Stimulated activated CD4-positive, alpha-beta T cell treated with anti-CD3 and anti-CD28 coated beads, Interleukin-4, amount 100 ng/mL, for 1 hour (primary cell): ENCODE measurements at regions not wholly inside any gene's neighbourhood (a gene's known extent, or its start where the extent isn't known, plus 50 kb on each side); places are given as distances from the start of the nearest gene placed in this dataset.

ENCODE experiments used
- DNase-seq: peaks from one replicate; pipeline ENCODE4 v3.0.0-alpha.2; 2020

DNA sequence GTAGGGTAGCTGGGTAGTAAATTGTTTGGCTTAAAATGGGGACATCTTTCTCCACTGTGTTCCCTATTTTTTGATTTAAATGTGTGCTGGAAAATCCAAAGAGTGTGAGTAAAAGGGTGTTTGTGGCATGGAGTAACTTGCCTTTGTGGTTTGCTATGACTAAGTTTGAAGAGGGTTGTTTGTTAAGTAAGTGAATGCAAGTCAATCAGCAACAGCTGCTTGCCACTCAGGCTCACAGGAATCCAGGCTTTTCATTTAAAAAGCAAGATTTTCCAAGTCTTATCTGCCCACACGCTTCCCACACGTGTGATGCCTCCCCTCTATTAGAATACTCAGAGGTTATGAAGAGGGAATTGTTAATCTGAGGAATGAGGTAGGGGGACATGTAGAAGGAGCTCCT lies 847.7 kb upstream of the RBFOX1 start:
- DNase-seq, result no peak

DNA sequence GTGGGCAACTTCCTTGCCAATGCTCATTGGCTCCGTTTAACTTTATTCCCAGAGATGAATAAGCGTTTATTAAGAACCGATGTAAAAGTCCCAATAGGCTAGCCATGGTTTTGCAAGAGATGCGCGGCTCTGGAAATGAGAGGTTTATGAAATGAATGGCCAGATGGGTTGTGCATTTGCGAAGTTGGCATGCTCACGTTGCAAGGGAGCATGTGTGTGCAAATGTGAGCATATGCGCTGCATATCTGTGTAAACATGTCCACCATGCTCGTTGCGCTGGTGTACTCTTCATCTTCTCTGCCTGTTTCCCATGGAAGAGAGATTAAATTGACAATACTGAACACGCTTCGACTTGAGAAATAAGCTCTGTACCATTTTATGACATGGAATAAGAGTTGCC lies 848.6 kb upstream of the RBFOX1 start:
- no peak for DNase-seq

DNA sequence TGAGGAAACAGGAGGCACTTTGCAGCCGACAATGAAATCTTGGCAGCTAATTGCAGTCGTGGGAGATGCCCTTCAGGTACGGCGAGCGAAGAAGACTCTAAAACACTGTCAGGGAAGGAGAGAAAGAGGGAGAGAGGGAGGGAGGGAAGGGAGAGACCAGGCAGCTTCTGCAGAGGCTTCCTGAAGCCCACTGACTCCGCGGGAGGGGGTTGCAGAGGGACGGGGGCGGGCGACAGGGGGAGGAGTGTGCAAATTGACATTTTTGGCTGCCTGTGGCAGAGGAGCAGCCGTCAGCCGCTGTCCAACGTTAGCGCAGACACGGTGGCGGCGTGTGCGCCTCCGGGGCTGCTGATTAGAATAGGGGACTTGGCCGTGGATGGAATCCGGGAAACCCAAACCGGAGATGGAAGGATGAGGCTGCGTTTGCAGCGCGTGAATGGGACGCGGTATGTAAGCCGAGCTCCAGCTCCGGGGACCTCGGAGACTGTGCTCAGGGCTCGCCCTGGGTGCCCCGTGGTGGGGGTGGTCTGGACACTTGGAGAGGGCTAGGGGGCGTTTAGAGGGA lies 849.1 kb upstream of the RBFOX1 start:
- DNase-seq, result no peak

DNA sequence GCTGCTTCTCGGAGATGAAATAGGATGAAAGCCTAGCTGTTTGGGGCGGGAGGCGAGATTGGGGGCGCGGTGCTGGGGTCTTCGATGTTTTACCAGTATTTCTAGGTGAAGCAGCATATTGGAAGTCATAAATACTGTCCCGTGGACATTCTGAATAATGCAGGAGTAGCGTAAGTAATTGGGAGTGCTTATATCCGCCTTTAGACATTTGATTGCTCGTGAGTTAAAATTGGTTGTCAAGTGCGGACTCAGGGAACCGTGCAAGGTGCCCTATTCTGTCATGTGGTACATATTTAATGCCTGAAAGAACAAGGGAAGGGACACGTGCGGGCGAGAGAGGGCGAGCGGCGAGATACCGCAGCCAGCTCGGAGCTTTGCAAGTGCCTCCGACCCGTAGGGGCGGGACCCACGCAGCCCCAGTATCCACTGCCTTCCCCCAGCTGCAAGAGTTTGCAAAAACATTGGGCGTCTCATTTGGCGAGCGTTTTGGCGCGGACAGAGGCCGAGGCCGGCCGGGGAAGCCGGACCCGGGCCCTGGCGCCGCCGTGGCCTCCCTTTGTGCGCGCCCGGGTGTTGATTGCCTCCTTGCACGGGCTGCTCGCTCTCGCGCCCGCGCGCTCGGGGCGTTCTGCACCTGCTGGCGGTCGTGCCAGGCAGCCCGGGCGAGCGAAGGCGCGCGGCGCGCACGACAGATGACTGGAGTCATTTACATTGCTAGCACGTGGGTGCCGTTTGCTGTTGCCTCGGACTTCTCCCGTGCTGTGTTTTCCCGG lies 849.8 kb upstream of the RBFOX1 start:
- no peak for DNase-seq

DNA sequence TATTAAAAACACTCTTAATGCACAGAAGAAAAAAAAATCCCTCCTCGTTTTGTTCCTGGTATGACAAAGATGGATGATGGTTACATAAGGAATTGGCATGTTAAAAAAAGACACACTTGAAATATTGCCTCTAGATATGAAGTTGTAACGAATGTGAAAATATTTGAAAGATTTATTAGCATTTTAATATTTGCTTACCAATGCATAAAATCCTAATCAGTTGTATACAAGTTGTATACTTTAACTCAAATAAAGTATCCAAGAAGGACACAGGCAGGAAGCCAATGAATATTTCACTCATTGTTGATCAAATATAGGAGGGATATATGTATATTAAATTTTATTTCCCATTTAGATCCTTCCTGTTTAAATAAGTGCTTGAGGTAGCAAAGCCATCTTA lies 850.8 kb upstream of the RBFOX1 start:
- DNase-seq, result no peak

DNA sequence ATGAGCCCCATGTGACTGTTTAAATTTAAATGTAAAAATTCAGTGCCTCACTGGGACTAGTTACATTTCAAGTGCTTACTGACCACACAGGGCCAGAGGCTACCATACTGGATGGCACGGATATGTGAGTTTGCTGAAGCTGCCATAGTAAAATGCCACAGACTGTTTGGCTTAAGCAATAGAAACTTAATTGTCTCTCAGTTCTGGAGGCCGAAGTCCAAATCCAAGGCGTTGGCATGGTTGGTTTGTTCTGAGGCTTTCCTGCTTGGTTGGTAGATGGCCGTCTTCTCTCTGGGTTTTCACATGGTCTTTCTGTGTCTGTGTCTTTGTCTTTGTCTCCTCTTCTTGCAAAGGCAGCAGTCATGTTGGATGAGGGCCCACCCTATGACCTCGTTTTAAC lies 878.9 kb upstream of the RBFOX1 start:
- DNase-seq, result no peak

DNA sequence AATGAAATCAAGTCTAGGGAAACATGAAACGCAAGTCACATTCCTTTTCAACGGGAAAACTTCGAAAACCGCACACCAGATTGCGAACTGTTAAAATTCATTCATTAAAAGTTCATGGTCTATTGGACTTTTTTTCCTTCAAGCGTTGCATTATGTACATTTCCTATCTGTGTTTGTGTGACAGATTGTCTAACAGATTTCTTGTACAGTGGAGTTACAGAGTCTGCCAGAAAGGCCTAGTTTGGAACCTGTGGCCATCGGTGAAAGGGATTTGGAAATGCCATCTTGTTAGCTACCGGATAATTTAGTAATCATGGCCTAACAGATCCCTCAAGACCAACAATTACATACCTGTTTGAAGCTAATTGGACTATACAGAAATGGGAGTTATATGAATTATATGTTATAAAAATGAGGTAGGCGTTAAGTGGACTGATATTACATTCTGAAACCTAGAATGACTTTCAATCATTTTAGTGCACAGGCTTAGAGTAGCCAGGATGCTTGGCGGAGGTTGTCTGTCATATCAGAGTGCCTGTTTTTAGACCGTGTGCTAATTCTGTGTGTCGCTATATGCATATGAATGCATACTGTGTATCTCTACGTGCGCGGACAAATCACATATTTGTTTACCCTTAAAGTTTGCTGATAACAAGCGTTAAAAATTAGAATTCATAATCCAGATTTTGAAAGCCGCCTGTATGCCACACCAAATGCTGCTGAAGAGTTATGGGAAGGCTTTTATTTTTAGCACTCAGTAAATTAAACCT lies 885.4 kb upstream of the RBFOX1 start:
- no peak for DNase-seq

DNA sequence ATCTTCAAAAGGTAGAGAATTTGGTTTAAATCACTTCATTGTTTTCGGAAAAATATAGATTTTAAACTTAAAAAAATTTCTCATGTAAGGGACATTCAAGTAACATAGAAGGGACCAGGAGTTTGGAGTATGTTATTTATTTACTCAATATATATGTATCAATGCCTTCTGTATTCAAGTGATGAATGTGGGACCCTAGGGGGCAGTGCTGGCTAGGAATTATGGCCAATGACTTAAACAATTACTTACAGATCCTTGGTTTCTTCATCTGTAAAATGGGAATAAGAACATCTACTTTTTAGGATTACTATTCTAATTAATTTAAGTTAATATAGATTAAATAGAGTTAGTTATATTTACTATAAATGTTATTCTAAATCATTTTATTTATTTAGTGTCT lies 886.3 kb upstream of the RBFOX1 start:
- no peak for DNase-seq

DNA sequence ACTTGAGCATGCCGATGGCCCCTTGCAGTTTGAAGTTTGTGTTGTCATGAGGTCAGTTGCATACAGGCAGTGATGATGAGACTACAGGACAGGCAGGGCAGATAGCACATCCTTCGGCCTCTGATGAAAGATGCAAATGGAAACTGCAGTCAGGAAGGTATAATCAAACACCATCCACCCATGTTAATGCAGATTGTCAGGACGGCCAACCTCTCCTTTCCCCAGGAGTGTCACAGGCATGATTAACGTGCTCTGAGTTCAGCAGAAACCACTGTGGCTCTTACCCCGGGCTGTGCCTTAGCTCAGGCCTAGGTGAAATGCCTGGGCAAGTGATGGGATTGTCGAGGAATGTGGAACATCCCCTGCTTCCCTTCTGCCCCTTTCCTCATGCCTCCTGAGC lies 893.5 kb upstream of the RBFOX1 start:
- DNase-seq, result no peak

DNA sequence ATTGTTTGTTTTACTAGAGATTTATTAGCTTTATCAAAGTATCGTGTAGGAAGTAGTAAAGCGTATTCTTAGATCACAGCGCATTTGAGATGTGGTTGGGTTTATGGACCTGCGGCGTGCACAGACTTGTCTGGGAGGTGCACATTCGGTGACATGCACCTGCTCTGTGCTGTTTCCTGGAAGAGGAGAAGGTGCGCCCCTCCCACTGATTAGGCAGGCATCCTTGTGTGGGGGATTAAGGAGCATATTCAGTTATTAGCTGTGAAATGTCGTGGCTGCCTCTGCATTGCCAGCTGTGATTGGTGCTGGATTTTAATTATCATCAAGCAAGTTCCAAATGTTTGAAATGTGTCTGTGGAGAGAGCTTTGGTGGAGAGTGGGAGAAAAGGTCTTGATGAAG lies 903.8 kb upstream of the RBFOX1 start:
- no peak for DNase-seq

DNA sequence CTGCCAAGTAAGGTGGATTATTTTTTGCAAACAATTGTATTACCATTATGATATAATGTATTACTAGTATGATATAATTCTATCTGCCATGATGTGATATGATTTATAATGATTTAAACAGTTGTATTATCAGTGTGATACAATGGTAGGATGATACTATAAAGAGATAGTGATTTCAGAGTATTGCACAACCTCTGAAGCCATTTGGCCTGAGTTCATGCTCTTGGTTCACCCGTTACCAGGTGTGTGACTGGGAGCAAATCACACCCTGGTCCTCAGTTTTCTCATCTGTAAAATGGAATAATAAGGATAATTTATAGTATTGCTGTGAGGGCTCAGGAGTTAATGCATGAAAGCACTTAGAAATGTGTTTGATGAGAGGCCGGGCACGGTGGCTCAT lies 905.0 kb upstream of the RBFOX1 start:
- no peak for DNase-seq

DNA sequence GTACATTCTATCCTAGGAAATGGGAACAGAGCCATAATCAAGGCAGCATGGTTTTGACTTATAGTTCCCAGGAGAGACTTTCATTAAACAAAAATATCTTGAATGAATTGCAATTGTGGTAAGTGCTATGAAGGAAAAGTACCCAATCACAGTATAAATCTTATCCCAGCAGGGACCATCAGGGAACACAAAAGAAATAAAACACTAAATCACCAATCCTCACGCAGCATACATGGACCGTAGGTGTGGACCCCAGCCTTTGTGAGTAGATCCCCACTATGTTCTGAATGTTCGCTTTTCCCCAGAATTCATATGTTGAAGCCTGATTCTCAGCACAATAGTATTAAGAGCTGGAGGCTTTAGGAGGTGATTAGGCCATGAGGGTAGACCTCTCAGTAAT lies 925.0 kb upstream of the RBFOX1 start:
- DNase-seq, result no peak

DNA sequence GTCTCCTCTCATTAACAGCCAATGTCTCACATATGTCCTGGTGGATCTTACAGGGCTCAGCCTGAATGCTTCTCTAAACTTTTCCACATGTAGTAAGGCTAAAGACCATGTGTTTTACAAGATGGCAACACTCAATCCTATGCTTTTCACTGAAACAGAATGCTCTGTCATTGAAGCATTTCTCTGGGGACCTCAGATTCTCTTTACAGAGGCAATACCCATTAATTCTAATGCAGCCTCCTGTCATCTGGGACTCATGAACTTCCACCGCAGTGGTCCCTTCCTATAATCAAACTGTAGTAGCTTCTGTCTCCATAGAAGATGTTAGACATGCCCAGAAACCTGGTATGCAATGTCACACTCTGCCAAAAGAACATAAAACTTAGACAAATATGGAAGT lies 926.6 kb upstream of the RBFOX1 start:
- DNase-seq, result no peak

DNA sequence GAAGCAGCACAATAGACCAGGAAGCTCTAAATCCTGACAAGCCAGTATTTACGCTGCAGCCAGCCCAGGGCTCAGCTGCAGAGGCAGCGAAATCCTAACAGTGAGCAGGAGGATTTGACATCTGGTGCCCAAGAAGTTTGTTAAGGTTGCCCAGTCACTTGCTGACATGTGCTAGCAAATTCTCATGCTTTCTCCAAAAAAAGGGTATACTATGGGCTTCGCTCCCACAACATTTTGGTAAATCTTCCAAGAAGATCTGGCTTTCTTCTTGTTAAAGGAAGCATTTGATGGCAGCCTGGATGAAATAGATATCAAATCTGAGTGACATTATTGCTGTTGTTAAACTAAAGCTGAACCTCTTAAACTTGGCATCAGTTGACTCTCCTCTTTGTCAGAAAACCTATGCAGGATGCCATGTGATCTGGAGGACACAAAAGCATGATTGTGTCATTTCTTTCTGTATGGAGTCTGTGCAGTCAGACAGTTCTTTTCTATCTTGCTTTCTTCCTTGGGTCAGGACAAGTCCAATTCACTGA lies 949.7 kb upstream of the RBFOX1 start:
- DNase-seq, result no peak

DNA sequence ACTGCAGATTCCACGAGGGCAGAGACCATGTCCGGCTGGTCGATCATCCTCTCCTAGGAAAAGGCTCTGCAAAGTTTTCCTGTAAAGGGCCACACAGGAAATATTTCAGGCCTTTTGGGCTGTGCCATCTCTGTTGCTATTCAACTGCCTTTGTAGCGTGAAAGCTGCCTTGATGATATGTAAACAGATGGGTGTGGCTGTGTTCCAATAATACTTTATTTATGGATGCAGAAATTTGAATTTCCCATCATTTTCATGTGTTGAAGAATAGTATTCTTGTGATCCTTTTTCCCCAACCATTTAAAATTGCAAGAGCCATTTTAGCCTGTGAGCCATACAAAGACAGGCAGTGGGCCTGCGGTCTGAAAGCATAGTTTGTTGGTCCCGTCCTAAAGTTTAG lies 950.7 kb upstream of the RBFOX1 start:
- no peak for DNase-seq

DNA sequence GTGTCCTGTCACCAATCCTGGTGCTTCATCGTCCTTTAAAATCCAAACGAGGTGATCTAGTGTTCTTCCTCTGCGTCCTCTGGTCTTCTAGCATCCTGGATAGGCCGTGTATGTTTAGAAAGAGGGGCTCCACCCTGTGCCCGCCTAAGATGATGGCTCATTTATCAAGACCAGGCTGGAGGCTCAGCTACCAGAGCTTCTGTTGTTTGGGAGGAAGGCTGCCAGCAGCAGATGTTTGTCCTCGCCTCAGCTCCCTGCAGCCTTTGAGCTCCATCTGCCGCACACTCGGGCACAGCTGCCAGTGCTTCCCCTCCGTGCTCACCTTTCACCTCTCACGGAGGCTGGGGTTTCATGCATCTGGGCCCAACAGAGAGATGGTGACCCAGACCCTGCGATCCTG lies 954.7 kb upstream of the RBFOX1 start:
- no peak for DNase-seq

DNA sequence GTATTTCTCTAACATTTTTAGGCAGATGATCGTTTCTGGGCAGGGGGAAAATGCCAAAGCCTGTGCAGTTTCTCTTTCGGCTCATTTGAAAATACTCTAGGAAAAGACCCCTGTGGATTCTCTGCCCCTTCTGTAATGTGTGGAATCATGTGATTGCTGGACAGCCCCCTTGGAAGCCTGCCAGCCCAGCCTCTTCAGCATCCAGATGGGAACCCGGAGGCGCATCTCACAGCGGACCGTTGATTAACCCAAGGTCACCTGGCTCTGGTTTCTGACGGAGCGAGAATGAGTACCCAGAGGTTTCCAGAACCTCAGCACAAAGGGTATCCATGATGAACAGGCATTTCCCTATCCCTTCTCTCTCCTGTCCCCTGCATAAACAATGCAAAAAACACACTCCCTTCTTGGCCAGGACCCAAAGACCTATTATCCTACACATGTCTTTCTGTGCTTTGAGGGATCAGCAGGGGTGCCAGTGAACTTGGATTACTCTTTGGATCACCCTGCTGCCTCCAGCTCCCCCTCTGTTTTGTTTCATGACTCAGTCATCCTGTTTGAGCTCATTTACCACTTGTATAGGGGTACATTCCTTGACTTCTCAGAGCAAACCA lies 957.1 kb upstream of the RBFOX1 start:
- DNase-seq, result no peak

DNA sequence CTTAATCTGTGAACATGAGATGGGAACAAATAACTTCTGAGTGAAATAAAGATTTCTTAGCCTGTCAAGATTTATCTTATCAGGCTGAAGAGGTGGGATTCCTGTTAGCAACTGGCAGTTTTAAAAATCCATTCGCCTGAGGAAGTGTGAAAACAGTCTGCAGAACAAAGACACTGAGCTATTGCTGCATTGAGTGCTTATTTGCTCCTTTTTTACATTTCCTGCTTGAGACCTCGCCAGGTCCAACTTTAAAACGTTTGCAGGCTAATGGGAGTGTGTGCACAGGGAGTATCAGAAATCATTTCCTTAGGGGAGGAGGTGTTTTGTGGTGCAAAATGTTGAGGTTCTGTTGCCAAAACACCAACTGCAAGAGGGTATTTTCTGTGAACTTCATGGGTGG lies 957.8 kb upstream of the RBFOX1 start:
- no peak for DNase-seq

DNA sequence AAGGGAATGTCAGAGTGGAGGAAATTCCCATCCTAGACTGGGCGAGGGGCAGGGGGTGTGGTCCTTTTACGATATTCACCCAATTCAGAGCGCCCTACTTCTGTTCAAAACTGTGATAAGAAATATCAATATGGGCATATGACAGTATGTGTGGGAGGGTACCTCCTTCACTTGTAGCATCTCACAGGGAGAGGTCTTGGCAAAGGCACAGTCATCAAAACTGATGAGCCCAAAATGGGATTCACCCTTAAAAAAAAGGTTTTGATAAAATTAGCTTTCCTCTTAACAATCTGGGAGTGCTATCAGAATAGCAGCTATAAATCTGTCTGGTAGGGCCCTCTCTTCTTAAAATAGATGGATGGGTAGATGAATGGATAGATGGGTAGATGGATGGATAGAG lies 967.8 kb upstream of the RBFOX1 start:
- DNase-seq, result no peak

DNA sequence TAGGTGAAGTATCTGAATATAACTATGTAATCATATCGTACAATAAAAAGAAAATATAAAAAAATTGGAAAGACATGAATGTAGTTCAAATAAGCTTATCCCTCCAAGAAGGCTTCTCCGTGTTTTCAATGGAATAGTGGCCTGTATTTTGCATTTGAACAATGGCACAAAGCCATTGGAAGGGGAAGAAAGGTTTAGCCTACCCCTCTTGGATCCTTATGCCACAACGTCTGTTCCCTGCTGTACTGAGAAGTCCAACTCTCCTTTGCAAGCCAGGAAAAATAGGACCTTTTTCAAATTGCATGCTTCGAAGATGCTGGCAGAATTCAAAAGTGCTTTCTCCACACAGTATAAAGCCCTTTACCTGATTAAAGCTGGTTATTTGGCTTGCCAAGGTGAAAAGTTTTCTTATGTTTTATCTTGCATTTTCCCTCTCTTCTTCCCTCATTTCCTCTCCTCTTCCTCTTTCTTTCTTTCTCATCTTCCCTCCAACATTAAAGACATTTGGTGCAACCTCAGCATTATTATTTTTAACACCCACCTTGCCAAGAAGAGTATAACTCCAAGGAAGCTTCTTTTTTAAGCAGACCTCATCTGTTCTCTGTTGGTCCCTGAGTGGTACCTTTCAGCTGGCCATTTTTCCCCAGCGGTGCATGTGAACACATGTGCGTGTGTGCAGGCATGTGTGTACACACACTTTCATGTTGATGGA lies 968.6 kb upstream of the RBFOX1 start:
- no peak for DNase-seq

DNA sequence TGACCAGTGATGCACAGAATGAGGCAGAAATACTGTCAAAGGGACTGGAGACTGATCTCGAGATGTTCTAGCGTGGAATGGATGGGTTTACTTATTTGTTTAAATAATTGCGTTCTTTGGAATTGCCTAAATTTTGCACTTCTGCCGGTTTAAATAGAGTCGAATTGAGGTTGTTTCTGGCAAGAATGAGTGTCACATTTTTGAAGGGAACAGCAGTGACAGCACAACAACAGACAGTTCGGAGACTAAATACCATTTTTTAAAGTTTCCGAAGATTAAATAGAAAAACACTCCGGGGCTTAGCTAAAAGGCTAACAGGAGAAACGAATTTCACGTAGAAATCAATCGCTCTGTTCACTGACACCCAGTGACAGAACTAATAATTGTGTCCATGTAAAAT lies 969.2 kb upstream of the RBFOX1 start:
- no peak for DNase-seq

DNA sequence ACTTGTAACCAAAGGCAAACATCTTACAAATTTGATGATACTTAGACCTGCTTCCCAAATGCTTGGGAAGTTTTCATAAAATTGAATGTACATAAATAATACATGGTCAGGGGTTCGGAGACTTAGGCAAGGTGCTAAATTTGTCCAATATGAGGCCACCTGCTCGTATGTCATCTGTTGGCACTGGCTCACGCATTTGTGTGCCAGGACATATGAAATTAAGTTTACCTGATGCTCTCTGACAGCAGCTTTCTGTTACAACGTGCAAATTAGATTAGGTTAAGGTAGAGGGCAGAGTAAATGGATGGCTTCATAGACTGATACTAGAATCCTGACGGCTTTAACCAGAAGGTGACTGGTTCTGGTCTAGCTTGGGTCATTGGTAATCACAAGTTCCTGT lies 970.3 kb upstream of the RBFOX1 start:
- no peak for DNase-seq

DNA sequence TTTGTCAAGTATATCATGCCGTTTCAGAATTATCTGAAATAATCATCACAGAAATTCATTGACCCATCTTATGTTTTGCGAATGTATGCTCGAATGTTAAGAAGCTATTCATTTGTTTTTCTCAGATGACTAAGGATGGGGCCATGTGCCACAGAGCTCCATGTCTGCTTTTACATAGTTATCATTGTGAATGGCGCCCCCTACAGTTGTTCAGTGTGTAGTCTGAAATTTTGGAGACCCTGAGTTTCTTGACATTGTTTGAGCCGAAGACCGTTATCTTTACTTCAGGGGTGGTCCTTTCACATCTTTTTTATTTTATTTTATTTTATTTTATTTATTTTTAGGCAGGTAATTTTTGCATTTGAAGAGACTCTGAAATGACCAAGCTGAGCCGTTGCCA lies 972.0 kb upstream of the RBFOX1 start:
- DNase-seq, result no peak
